ENCODE measurements at regions not wholly inside any gene's neighbourhood (a gene's known extent, or its start where the extent isn't known, plus 50 kb on each side); places are given as distances from the start of the nearest gene placed in this dataset.

- CTCF ChIA-PET = no interaction called here
Measured at GRCh38 chr3:102085431-102086176, 236.3 kb downstream of the NFKBIZ start.

GRCh38 chr3:102087236-102087635, 237.9 kb downstream of the NFKBIZ start:
- no TSS peak for BruUV-seq (replicated peaks)
- DNase-seq (ENCODE audit: low spot score) = no peak
- Histone ChIP-seq H3K4me1 (ENCODE audit: insufficient read depth, low read length, poor library complexity, severe bottlenecking) (peaks cover 52% of the 10 kb centered on the region), H3K27ac (ENCODE audit: low read depth, low read length, poor library complexity, severe bottlenecking) (no peak overlapping the region), H3K27me3 (replicated peaks; ENCODE audit: insufficient read depth, low read depth, low read length, poor library complexity) (no peaks in the 10 kb centered on the region), H3K9me3 (ENCODE audit: low read depth, low read length, poor library complexity, severe bottlenecking) (no peaks in the 10 kb centered on the region), H3K4me3 (ENCODE audit: low read depth, low read length, poor library complexity, severe bottlenecking) (no peak overlapping the region), H3K36me3 (ENCODE audit: insufficient read depth, low read length, poor library complexity, severe bottlenecking) (no peaks in the 10 kb centered on the region)
- POLR2A ChIA-PET (ENCODE audit: low non-redundant PET) = no interaction called here
- intact Hi-C loops (cut with micrococcal nuclease; ENCODE audit: unreplicated experiment) = loop anchor here (10.0 kb wide), 1 partner anchor 272 kb away; no protein-coding TSS in a partner anchor
- TF ChIP-seq EZH2 (IDR thresholded peaks at IDR 0.05; ENCODE audit: borderline replicate concordance, low read depth, low read length, poor library complexity, severe bottlenecking) (no peak), CTCF (conservative IDR thresholded peaks at IDR 0.05; ENCODE audit: low read depth, low read length) (no peak)
- CTCF ChIA-PET = no interaction called here

More at GRCh38 chr3:102085431-102086176, 236.3 kb downstream of the NFKBIZ start:
- Histone ChIP-seq H3K9me3 (ENCODE audit: low read depth, low read length, poor library complexity, severe bottlenecking) (no peaks in the 10 kb centered on the region), H3K4me1 (ENCODE audit: insufficient read depth, low read length, poor library complexity, severe bottlenecking) (peaks cover 60% of the 10 kb centered on the region), H3K27me3 (replicated peaks; ENCODE audit: insufficient read depth, low read depth, low read length, poor library complexity) (no peaks in the 10 kb centered on the region), H3K27ac (ENCODE audit: low read depth, low read length, poor library complexity, severe bottlenecking) (no peak overlapping the region), H3K4me3 (ENCODE audit: low read depth, low read length, poor library complexity, severe bottlenecking) (no peak overlapping the region), H3K36me3 (ENCODE audit: insufficient read depth, low read length, poor library complexity, severe bottlenecking) (no peaks in the 10 kb centered on the region)
- intact Hi-C loops (cut with micrococcal nuclease; ENCODE audit: unreplicated experiment) = loop anchor here (10.0 kb wide), 1 partner anchor 271 kb away; no protein-coding TSS in a partner anchor
- POLR2A ChIA-PET (ENCODE audit: low non-redundant PET) = interaction anchor here (0.6 to 0.7 kb wide), 2 partner anchors 260 to 1276 kb away, joined by 3 to 4 read pairs; no protein-coding TSS in a partner anchor
- DNase-seq (ENCODE audit: low spot score) = peak; percentile 36
- no peak for TF ChIP-seq CTCF (conservative IDR thresholded peaks at IDR 0.05; ENCODE audit: low read depth, low read length)
- TF ChIP-seq EZH2 (IDR thresholded peaks at IDR 0.05; ENCODE audit: borderline replicate concordance, low read depth, low read length, poor library complexity, severe bottlenecking) = no peak
- no TSS peak for BruUV-seq (replicated peaks)

- POLR2A ChIA-PET (ENCODE audit: low non-redundant PET) = no interaction called here
- H3K27ac ChIP-seq (ENCODE audit: low read depth, low read length, poor library complexity, severe bottlenecking) = peak overlapping the region; percentile 17
Measured at GRCh38 chr3:102089239-102089638, 239.9 kb downstream of the NFKBIZ start.

More at GRCh38 chr3:102089239-102089638, 239.9 kb downstream of the NFKBIZ start:
- Histone ChIP-seq H3K9me3 (ENCODE audit: low read depth, low read length, poor library complexity, severe bottlenecking) (no peaks in the 10 kb centered on the region), H3K27me3 (replicated peaks; ENCODE audit: insufficient read depth, low read depth, low read length, poor library complexity) (no peaks in the 10 kb centered on the region), H3K4me3 (ENCODE audit: low read depth, low read length, poor library complexity, severe bottlenecking) (no peak overlapping the region), H3K4me1 (ENCODE audit: insufficient read depth, low read length, poor library complexity, severe bottlenecking) (peaks cover 37% of the 10 kb centered on the region), H3K36me3 (ENCODE audit: insufficient read depth, low read length, poor library complexity, severe bottlenecking) (no peaks in the 10 kb centered on the region)
- CTCF ChIA-PET = interaction anchor here (0.9 kb wide), 1 partner anchor 136 kb away, joined by 3 read pairs; no protein-coding TSS in a partner anchor
- TF ChIP-seq CTCF (conservative IDR thresholded peaks at IDR 0.05; ENCODE audit: low read depth, low read length) (no peak), EZH2 (IDR thresholded peaks at IDR 0.05; ENCODE audit: borderline replicate concordance, low read depth, low read length, poor library complexity, severe bottlenecking) (no peak)
- DNase-seq (ENCODE audit: low spot score) = no peak
- intact Hi-C loops (cut with micrococcal nuclease; ENCODE audit: unreplicated experiment) = loop anchor here (10.0 kb wide), 1 partner anchor 274 kb away; no protein-coding TSS in a partner anchor
- BruUV-seq (replicated peaks) = no TSS peak

Measured in A673 (cell line).